H1 (cell line): ENCODE measurements at regions not wholly inside any gene's neighbourhood (a gene's known extent, or its start where the extent isn't known, plus 50 kb on each side); places are given as distances from the start of the nearest gene placed in this dataset.

Source experiments
- CTCF ChIA-PET: fragments of 300-600 bp; sonication (Branson Sonifier 250); formaldehyde crosslinking; loops from one replicate; lab custom pipeline; 2021; ENCODE audit not compliant: partially characterized antibody; lab: Charles Lee
- POLR2A ChIA-PET: fragments of 300-600 bp; sonication (Branson Sonifier 250); formaldehyde crosslinking; loops from one replicate; lab custom pipeline; 2021; ENCODE audit warnings: inconsistent platforms; ENCODE audit not compliant: partially characterized antibody; lab: Charles Lee
- DNase-seq, 2 experiments: peaks; one replicate each; pipeline versions ENCODE4 v3.0.0 to v3.0.0-alpha.2; 2010 to 2022; ENCODE audit warnings: low spot score in 2 of 2, low read depth in 1 of 2, mixed read lengths in 1 of 2
- FAIRE-seq: peaks from 2 replicates; lab custom pipeline; 2011; peaks lifted over from hg19 to GRCh38; lab: Jason Lieb, UNC
- H2AFZ ChIP-seq: 2 replicates; pipeline ENCODE4 v1.8.1; 2012; ENCODE audit warnings: low read length, inconsistent platforms
- H2AK5ac ChIP-seq: 2 replicates; pipeline ENCODE4 v1.6.1; 2013; ENCODE audit warnings: low read depth, low read length
- H2BK120ac ChIP-seq: replicated peaks from 2 replicates; pipeline ENCODE3; 2013; ENCODE audit warnings: low read depth, low read length, inconsistent platforms
- H2BK12ac ChIP-seq: 2 replicates; pipeline ENCODE4 v1.6.1; 2013; ENCODE audit warnings: low read depth, low read length
- H2BK15ac ChIP-seq: 2 replicates; pipeline ENCODE4 v1.6.1; 2013; ENCODE audit warnings: low read length
- H2BK20ac ChIP-seq: 2 replicates; pipeline ENCODE4 v1.6.1; 2013; ENCODE audit warnings: low read length
- H2BK5ac ChIP-seq: 2 replicates; pipeline ENCODE4 v1.6.1; 2013; ENCODE audit warnings: low read depth, low read length
- H3K14ac ChIP-seq: 2 replicates; pipeline ENCODE4 v1.6.1; 2013; ENCODE audit warnings: inconsistent platforms; ENCODE audit not compliant: insufficient read length
- H3K18ac ChIP-seq: 2 replicates; pipeline ENCODE4 v1.6.1; 2013; ENCODE audit warnings: low read length; ENCODE audit errors: extremely low read depth
- H3K23ac ChIP-seq: 2 replicates; pipeline ENCODE4 v1.6.1; 2013; ENCODE audit warnings: inconsistent platforms; ENCODE audit not compliant: insufficient read length
- H3K23me2 ChIP-seq: 2 replicates; pipeline ENCODE4 v1.6.1; 2013; ENCODE audit warnings: low read depth, low read length
- H3K27ac ChIP-seq: 2 replicates; pipeline ENCODE4 v1.6.1; 2011; ENCODE audit warnings: low read depth, low read length, inconsistent platforms
- H3K27me3 ChIP-seq, 4 experiments: replicated peaks in 1 of 4; 1 replicate in 1 of 4; 2 replicates in 3 of 4; pipeline versions ENCODE4 v1.6.1 to v1.8.1; 2011 to 2013; ENCODE audit warnings: low read length in 3 of 4, mild to moderate bottlenecking in 3 of 4, inconsistent platforms in 2 of 4, mixed read lengths in 2 of 4, moderate library complexity in 1 of 4; ENCODE audit not compliant: control insufficient read depth in 3 of 4, insufficient read depth in 3 of 4; ENCODE audit errors: extremely low read depth in 1 of 4
- H3K36me3 ChIP-seq, 4 experiments: 2 replicates each; pipeline versions ENCODE4 v1.6.1 to v1.8.1; 2011 to 2013; ENCODE audit warnings: mild to moderate bottlenecking in 4 of 4, low read length in 3 of 4, moderate library complexity in 2 of 4, control low read depth in 1 of 4, inconsistent platforms in 1 of 4; ENCODE audit not compliant: insufficient read depth in 4 of 4, control insufficient read depth in 2 of 4
- H3K4ac ChIP-seq: replicated peaks from 2 replicates; pipeline ENCODE3; 2013; ENCODE audit warnings: low read length, low read depth, mixed read lengths, inconsistent platforms; ENCODE audit not compliant: insufficient read length
- H3K4me1 ChIP-seq, 4 experiments: replicated peaks in 1 of 4; 1 replicate in 1 of 4; 2 replicates in 3 of 4; pipeline versions ENCODE4 v1.6.1 to v1.8.1; 2011 to 2013; ENCODE audit warnings: low read length in 3 of 4, inconsistent platforms in 2 of 4, mixed read lengths in 1 of 4; ENCODE audit not compliant: insufficient read depth in 4 of 4, control insufficient read depth in 3 of 4
- H3K4me2 ChIP-seq, 2 experiments: 2 replicates each; pipeline versions ENCODE4 v1.6.1 to v1.8.1; 2011 to 2013; ENCODE audit warnings: low read depth in 2 of 2, low read length in 2 of 2, control low read depth in 1 of 2, inconsistent platforms in 1 of 2, mild to moderate bottlenecking in 1 of 2; ENCODE audit not compliant: insufficient read depth in 1 of 2
- H3K4me3 ChIP-seq, 4 experiments: fragments of 200-600, 300-600 bp in 1 of 4; sonication (generic), shearing (Covaris generic), sonication (Bioruptor Twin) in 1 of 4; 2 replicates each; pipeline versions ENCODE4 v1.5.1 to v1.8.1; 2011 to 2016; ENCODE audit warnings: low read length in 4 of 4, low read depth in 3 of 4, control low read depth in 2 of 4, inconsistent platforms in 2 of 4, mild to moderate bottlenecking in 2 of 4, mixed read lengths in 1 of 4, moderate library complexity in 1 of 4; ENCODE audit not compliant: insufficient read depth in 2 of 4; ENCODE audit errors: extremely low read depth in 1 of 4
- H3K56ac ChIP-seq: replicated peaks from 2 replicates; pipeline ENCODE3; 2013; ENCODE audit warnings: low read depth, mild to moderate bottlenecking, mixed read lengths, low read length, inconsistent platforms; ENCODE audit not compliant: insufficient read length
- H3K79me1 ChIP-seq: 2 replicates; pipeline ENCODE4 v1.6.1; 2013; ENCODE audit warnings: low read depth, low read length, control low read depth
- H3K79me2 ChIP-seq, 2 experiments: 2 replicates each; pipeline versions ENCODE4 v1.6.1 to v1.8.1; 2012 to 2013; ENCODE audit warnings: low read length in 2 of 2, mild to moderate bottlenecking in 2 of 2, inconsistent platforms in 1 of 2; ENCODE audit not compliant: insufficient read depth in 2 of 2, control insufficient read depth in 1 of 2
- H3K9ac ChIP-seq, 4 experiments: replicated peaks in 1 of 4; 1 replicate in 1 of 4; 2 replicates in 3 of 4; pipeline versions ENCODE4 v1.6.1 to v1.8.1; 2011 to 2013; ENCODE audit warnings: low read depth in 3 of 4, low read length in 3 of 4, control low read depth in 2 of 4, mild to moderate bottlenecking in 2 of 4, moderate library complexity in 2 of 4, inconsistent platforms in 1 of 4; ENCODE audit errors: extremely low read depth in 1 of 4
- H3K9me3 ChIP-seq, 2 experiments: 2 replicates each; pipeline versions ENCODE4 v1.6.1 to v1.8.1; 2012 to 2013; ENCODE audit warnings: mild to moderate bottlenecking in 2 of 2, moderate library complexity in 2 of 2, control low read depth in 1 of 2, inconsistent platforms in 1 of 2, low read depth in 1 of 2, low read length in 1 of 2, mixed read lengths in 1 of 2; ENCODE audit not compliant: insufficient read depth in 2 of 2
- H4K20me1 ChIP-seq, 2 experiments: replicated peaks in 1 of 2; 2 replicates each; pipeline versions ENCODE3 to v1.8.1; 2011 to 2013; ENCODE audit warnings: inconsistent platforms in 2 of 2, low read length in 2 of 2, mild to moderate bottlenecking in 1 of 2; ENCODE audit not compliant: insufficient read depth in 2 of 2, control insufficient read depth in 1 of 2
- H4K5ac ChIP-seq: 2 replicates; pipeline ENCODE4 v1.6.1; 2013; ENCODE audit warnings: low read length, low read depth, mixed read lengths, inconsistent platforms; ENCODE audit not compliant: insufficient read length
- H4K8ac ChIP-seq: 2 replicates; pipeline ENCODE4 v1.8.0; 2013; ENCODE audit warnings: mild to moderate bottlenecking, moderate library complexity, low read length, inconsistent platforms; ENCODE audit not compliant: insufficient read depth; ENCODE audit errors: extremely low read depth
- H4K91ac ChIP-seq: replicated peaks from 2 replicates; pipeline ENCODE3; 2013; ENCODE audit warnings: low read length, mixed read lengths, inconsistent platforms; ENCODE audit not compliant: insufficient read length
- CBX5 ChIP-seq: fragments of 300-800, 300-1000 bp; sonication (generic); IDR thresholded peaks from 2 replicates; pipeline ENCODE4 v1.7.1; 2016; ENCODE audit warnings: antibody characterized with exemption, low read length, low read depth
- MAFK ChIP-seq: IDR thresholded peaks from 2 replicates; pipeline ENCODE4 v1.6.1; 2012; ENCODE audit warnings: low read depth, mild to moderate bottlenecking, improper control_type of control experiment, low read length
- MAX ChIP-seq: IDR thresholded peaks from 2 replicates; pipeline ENCODE4 v1.6.1; 2012; ENCODE audit warnings: inconsistent platforms
- SIN3A ChIP-seq, 2 experiments: IDR thresholded peaks in 1 of 2; conservative IDR thresholded peaks in 1 of 2; 2 replicates each; pipeline ENCODE4 v1.6.1; 2011 to 2012; ENCODE audit warnings: low read length in 2 of 2, improper control_type of control experiment in 1 of 2, low read depth in 1 of 2, mild to moderate bottlenecking in 1 of 2
- SUZ12 ChIP-seq: fragments of 200-600 bp; sonication (generic); IDR thresholded peaks from 2 replicates; pipeline ENCODE4 v1.6.1; 2012; ENCODE audit warnings: mild to moderate bottlenecking, inconsistent platforms, low read length, moderate library complexity, mixed read lengths
- TBP ChIP-seq: IDR thresholded peaks from 2 replicates; pipeline ENCODE4 v1.6.1; 2011; ENCODE audit warnings: low read depth, low read length, improper control_type of control experiment
- WGBS, 2 experiments: shearing (Covaris generic) in 1 of 2; methylation state at CpG; one replicate each; pipeline versions ENCODE4 v1.1.6 to v1.1.7; 2013 to 2015; ENCODE audit warnings: low lambda C conversion rate in 2 of 2, mixed read lengths in 2 of 2, inconsistent platforms in 1 of 2, low coverage in 1 of 2, missing lambda C conversion rate in 1 of 2; ENCODE audit not compliant: insufficient replicate concordance in 2 of 2, insufficient coverage in 1 of 2, insufficient read length in 1 of 2; ENCODE audit errors: extremely low coverage in 1 of 2, missing lambda C conversion rate in 1 of 2; 5-methylcytosine and 5-hydroxymethylcytosine counted together

- Histone ChIP-seq H3K9me3 (no peaks in the 10 kb centered on the region), H3K4me2 (no peak overlapping the region), H3K27me3 (no peaks in the 10 kb centered on the region), H2BK20ac (no peak overlapping the region), H3K27ac (no peak overlapping the region), H3K9ac (no peak overlapping the region), H2BK15ac (no peak overlapping the region), H3K14ac (no peak overlapping the region), H3K56ac (no peak overlapping the region), H3K79me2 (no peaks in the 10 kb centered on the region), H4K20me1 (peaks cover 0 to 3% of the 10 kb centered on the region in 2 experiments), H3K23ac (no peak overlapping the region), H4K5ac (no peak overlapping the region), H3K18ac (no peak overlapping the region), H3K23me2 (peaks cover 3% of the 10 kb centered on the region; the same call in 1 of the 2 replicates), H2AFZ (no peak overlapping the region), H2BK12ac (no peak overlapping the region), H3K4me1 (peaks cover 0 to 4% (median 3%) of the 10 kb centered on the region in 4 experiments; a peak in 3 of 7 replicates), H3K4ac (no peak overlapping the region), H3K79me1 (no peaks in the 10 kb centered on the region), H2AK5ac (no peak overlapping the region), H2BK5ac (no peak overlapping the region), H4K8ac (no peak overlapping the region), H3K36me3 (no peaks in the 10 kb centered on the region), H4K91ac (no peak overlapping the region), H2BK120ac (no peak overlapping the region), H3K4me3 (no peak overlapping the region)
- ChIA-PET CTCF (interaction anchor here (0.6 to 1.9 kb wide), 5 partner anchors 7 to 57 kb away, joined by 3 to 5 read pairs (median 4); no protein-coding TSS in a partner anchor), POLR2A (no interaction called here)
- DNase-seq (no peak), FAIRE-seq (no peak)
- WGBS, 2 experiments: 77% methylated on average over 7 of the region's 12 CpGs; no CpG with 5 or more reads in 1 of the 2 experiments
- TF ChIP-seq SUZ12 (no peak), CBX5 (no peak), TBP (no peak), MAFK (no peak), SIN3A (conservative IDR thresholded peaks at IDR 0.05 in 1 of 2, IDR thresholded peaks at IDR 0.05 in 1 of 2; ENCODE audit: low read depth in 1 of 2, low read length in 2 of 2) (no peak), MAX (no peak)
Measured at GRCh38 chr2:8623576-8623957, 58.3 kb upstream of the ID2 start.
